ENCODE measurements at regions not wholly inside any gene's neighbourhood (a gene's known extent, or its start where the extent isn't known, plus 50 kb on each side); places are given as distances from the start of the nearest gene placed in this dataset.

DNA sequence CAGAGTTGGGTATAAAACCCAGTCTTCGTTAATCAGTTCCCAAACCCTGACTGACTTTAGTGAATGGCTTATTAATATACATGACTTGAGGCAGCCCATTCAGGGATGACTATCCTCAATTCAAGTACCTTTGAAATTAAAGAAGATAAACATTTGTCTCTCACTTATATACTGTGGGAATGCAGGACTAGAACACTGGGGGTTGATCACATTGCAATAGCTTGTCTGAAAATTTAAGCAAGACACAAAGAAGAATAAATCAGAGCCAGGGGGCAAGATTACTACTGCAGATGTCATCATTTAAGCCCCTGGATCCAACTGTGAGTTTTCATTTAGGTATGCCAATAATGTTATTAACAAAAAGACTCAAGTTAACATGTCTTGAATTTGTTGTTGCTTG lies 647.7 kb downstream of the ZPLD1 start:
- TF ChIP-seq, protein P1, sequence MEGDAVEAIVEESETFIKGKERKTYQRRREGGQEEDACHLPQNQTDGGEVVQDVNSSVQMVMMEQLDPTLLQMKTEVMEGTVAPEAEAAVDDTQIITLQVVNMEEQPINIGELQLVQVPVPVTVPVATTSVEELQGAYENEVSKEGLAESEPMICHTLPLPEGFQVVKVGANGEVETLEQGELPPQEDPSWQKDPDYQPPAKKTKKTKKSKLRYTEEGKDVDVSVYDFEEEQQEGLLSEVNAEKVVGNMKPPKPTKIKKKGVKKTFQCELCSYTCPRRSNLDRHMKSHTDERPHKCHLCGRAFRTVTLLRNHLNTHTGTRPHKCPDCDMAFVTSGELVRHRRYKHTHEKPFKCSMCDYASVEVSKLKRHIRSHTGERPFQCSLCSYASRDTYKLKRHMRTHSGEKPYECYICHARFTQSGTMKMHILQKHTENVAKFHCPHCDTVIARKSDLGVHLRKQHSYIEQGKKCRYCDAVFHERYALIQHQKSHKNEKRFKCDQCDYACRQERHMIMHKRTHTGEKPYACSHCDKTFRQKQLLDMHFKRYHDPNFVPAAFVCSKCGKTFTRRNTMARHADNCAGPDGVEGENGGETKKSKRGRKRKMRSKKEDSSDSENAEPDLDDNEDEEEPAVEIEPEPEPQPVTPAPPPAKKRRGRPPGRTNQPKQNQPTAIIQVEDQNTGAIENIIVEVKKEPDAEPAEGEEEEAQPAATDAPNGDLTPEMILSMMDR (IDR thresholded peaks at IDR 0.05; ENCODE audit: control extremely low read depth in 1 of 3, insufficient read depth in 1 of 3, low read depth in 1 of 3, low read length in 3 of 3): no peak
- TF ChIP-seq SIN3A (conservative IDR thresholded peaks at IDR 0.05 in 1 of 2, IDR thresholded peaks at IDR 0.05 in 1 of 2; ENCODE audit: low read depth in 1 of 2, low read length in 2 of 2) (no peak), CREB1 (IDR thresholded peaks at IDR 0.05) (no peak), POLR2A (IDR thresholded peaks at IDR 0.05; ENCODE audit: control extremely low read depth in 1 of 2, low read depth in 2 of 2, low read length in 2 of 2) (no peak), ASH2L (IDR thresholded peaks at IDR 0.05; ENCODE audit: low read length) (no peak), TAF7 (optimal IDR thresholded peaks at IDR 0.05; ENCODE audit: borderline replicate concordance, low read depth, low read length) (no peak), RBBP5 (IDR thresholded peaks at IDR 0.05; ENCODE audit: borderline replicate concordance, low read depth, low read length) (no peak), MAFK (IDR thresholded peaks at IDR 0.05; ENCODE audit: low read depth, low read length) (no peak), FOSL1 (IDR thresholded peaks at IDR 0.05; ENCODE audit: insufficient read depth, low read depth, low read length) (no peak), YY1 (IDR thresholded peaks at IDR 0.05; ENCODE audit: low read depth, low read length) (no peak)
